Lower leg skin (tissue), 3 donors: ENCODE measurements at regions not wholly inside any gene's neighbourhood (a gene's known extent, or its start where the extent isn't known, plus 50 kb on each side); places are given as distances from the start of the nearest gene placed in this dataset.

Source experiments
- CTCF ChIP-seq, 3 donors: fragments of 450-650 bp; IDR thresholded peaks; one replicate each; pipeline ENCODE4 v1.5.1; 2016; ENCODE audit warnings: antibody characterized with exemption in 3 of 3, mild to moderate bottlenecking in 3 of 3, moderate library complexity in 2 of 3
- POLR2A ChIP-seq, 2 donors: fragments of 450-650 bp; IDR thresholded peaks; one replicate each; pipeline ENCODE4 v1.6.1; 2016 to 2017; ENCODE audit warnings: antibody characterized with exemption in 2 of 2, mild to moderate bottlenecking in 1 of 2, moderate library complexity in 1 of 2

GRCh38 chr3:102630531-102630930 is 195.7 kb downstream of the ZPLD1 start:
- TF ChIP-seq CTCF (IDR thresholded peaks at IDR 0.05) (no peak), POLR2A (IDR thresholded peaks at IDR 0.05) (no peak)
